AG04450 (cell line): ENCODE measurements at regions not wholly inside any gene's neighbourhood (a gene's known extent, or its start where the extent isn't known, plus 50 kb on each side); places are given as distances from the start of the nearest gene placed in this dataset.

Experiments
- CTCF ChIA-PET: fragments of 300-600, 350-600 bp; formaldehyde crosslinking; extraction: SDS; loops from one replicate; lab custom pipeline; 2022; ENCODE audit warnings: antibody characterized with exemption, inconsistent platforms; lab: Charles Lee
- POLR2A ChIA-PET: fragments of 350-600 bp; formaldehyde crosslinking; extraction: SDS; loops from one replicate; lab custom pipeline; 2021; ENCODE audit warnings: antibody characterized with exemption, inconsistent platforms; lab: Yijun Ruan, JAX
- DNase-seq: peaks from one replicate; pipeline ENCODE4 v3.0.0-alpha.2; 2011; ENCODE audit warnings: low read depth, low spot score
- H3K27ac ChIP-seq: one replicate; pipeline ENCODE4 v1.5.1; 2012; ENCODE audit warnings: low read depth, low read length, control low read depth
- H3K27me3 ChIP-seq: one replicate; pipeline ENCODE4 v1.6.0; 2012; ENCODE audit warnings: low read length; ENCODE audit not compliant: control insufficient read depth, insufficient read depth
- H3K4me3 ChIP-seq: 2 replicates; pipeline ENCODE4 v1.5.1; 2011; ENCODE audit warnings: mild to moderate bottlenecking, low read depth, low read length, control low read depth
- H3K9me3 ChIP-seq: 2 replicates; pipeline ENCODE4 v1.5.1; 2012; ENCODE audit warnings: low read length; ENCODE audit not compliant: control insufficient read depth, insufficient read depth
- CTCF ChIP-seq: IDR thresholded peaks from 2 replicates; pipeline ENCODE4 v1.5.1; 2011; ENCODE audit warnings: low read depth, low read length, control low read depth, inconsistent platforms

GRCh38 chr4:182085051-182085480, 158.1 kb upstream of the TENM3 start:
- Histone ChIP-seq H3K4me3 (no peak overlapping the region), H3K27me3 (no peaks in the 10 kb centered on the region), H3K9me3 (no peaks in the 10 kb centered on the region), H3K27ac (no peak overlapping the region)
- TF ChIP-seq CTCF = no peak
- ChIA-PET CTCF (interaction anchor here (0.6 to 1.0 kb wide), 2 partner anchors 20 to 576 kb away, joined by 3 to 9 read pairs; no protein-coding TSS in a partner anchor), POLR2A (no interaction called here)
- no peak for DNase-seq

GRCh38 chr4:182089326-182089725, 153.9 kb upstream of the TENM3 start:
- no peak for TF ChIP-seq CTCF
- ChIA-PET POLR2A (no interaction called here), CTCF (interaction anchor here (0.6 to 0.9 kb wide), 3 partner anchors 41 to 424 kb away, joined by 3 to 4 read pairs (median 3); no protein-coding TSS in a partner anchor)
- no peaks in the 10 kb centered on the region; the same call in 1 of the 2 replicates for H3K9me3 ChIP-seq
- H3K27ac ChIP-seq = no peak overlapping the region
- DNase-seq = no peak
- no peaks in the 10 kb centered on the region for H3K27me3 ChIP-seq
- H3K4me3 ChIP-seq = no peak overlapping the region

GRCh38 chr4:182090186-182090585, 153.0 kb upstream of the TENM3 start:
- CTCF ChIA-PET = no interaction called here
- POLR2A ChIA-PET = no interaction called here

DNA sequence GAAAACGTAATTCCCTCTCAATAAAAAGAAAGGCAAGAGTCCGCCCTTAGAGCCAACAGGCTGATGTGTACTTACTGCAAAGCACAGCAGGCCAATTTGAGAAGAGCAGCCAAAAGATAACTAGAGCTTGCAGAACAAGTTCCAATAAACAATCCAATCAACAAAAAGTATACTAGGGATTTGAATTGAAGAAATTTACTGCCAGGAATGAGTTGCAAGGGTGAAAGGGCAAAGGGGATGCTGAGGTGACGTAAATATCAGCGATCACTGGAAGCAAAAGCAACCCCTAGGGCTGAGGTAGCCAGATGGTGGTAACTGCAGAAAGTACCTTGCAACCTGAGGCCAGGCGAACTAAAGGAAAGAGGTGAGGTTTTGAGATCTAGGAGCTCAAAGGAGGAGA, 152.1 kb upstream of the TENM3 start:
- no peak for DNase-seq
- Histone ChIP-seq H3K9me3 (no peaks in the 10 kb centered on the region; the same call in 1 of the 2 replicates), H3K27me3 (no peaks in the 10 kb centered on the region), H3K27ac (no peak overlapping the region), H3K4me3 (no peak overlapping the region)
- ChIA-PET CTCF (no interaction called here), POLR2A (no interaction called here)
- no peak for TF ChIP-seq CTCF

More at GRCh38 chr4:182090186-182090585, 153.0 kb upstream of the TENM3 start:
- no peak overlapping the region for H3K4me3 ChIP-seq
- no peaks in the 10 kb centered on the region; the same call in 1 of the 2 replicates for H3K9me3 ChIP-seq
- DNase-seq = no peak
- TF ChIP-seq CTCF = no peak
- H3K27ac ChIP-seq = no peak overlapping the region
- H3K27me3 ChIP-seq = no peaks in the 10 kb centered on the region

DNA sequence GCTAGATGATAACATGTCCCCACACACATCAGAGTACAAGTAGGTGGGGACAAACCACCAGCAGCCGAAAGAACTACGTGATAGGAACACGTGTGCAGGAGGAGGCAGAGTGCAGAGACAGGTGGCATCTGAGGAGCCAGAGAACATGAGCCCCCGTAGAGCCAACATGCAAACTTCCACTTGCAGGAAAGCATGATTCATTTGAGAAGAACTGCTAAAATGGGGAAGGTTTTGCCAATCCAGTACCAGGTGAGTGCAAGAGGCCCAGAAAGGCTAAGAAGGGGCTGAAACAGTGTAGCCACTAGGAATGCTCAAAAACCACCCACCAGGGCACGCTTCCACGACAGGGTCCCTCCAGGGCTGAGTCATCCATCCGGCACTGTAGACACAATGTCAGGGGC, 149.8 kb upstream of the TENM3 start:
- no peaks in the 10 kb centered on the region for H3K27me3 ChIP-seq
- H3K27ac ChIP-seq = no peak overlapping the region
- DNase-seq = no peak
- POLR2A ChIA-PET = no interaction called here
- CTCF ChIA-PET = no interaction called here
- no peaks in the 10 kb centered on the region; the same call in 1 of the 2 replicates for H3K9me3 ChIP-seq
- H3K4me3 ChIP-seq = no peak overlapping the region
- no peak for TF ChIP-seq CTCF
